Embryonic facial prominence (tissue), 1 donor: ENCODE measurements at regions not wholly inside any gene's neighbourhood (a gene's known extent, or its start where the extent isn't known, plus 50 kb on each side); places are given as distances from the start of the nearest gene placed in this dataset.

Experiments
- DNase-seq: peaks from one replicate; pipeline ENCODE4 v3.0.0-alpha.2; 2016; ENCODE audit errors: extremely low spot score

DNA sequence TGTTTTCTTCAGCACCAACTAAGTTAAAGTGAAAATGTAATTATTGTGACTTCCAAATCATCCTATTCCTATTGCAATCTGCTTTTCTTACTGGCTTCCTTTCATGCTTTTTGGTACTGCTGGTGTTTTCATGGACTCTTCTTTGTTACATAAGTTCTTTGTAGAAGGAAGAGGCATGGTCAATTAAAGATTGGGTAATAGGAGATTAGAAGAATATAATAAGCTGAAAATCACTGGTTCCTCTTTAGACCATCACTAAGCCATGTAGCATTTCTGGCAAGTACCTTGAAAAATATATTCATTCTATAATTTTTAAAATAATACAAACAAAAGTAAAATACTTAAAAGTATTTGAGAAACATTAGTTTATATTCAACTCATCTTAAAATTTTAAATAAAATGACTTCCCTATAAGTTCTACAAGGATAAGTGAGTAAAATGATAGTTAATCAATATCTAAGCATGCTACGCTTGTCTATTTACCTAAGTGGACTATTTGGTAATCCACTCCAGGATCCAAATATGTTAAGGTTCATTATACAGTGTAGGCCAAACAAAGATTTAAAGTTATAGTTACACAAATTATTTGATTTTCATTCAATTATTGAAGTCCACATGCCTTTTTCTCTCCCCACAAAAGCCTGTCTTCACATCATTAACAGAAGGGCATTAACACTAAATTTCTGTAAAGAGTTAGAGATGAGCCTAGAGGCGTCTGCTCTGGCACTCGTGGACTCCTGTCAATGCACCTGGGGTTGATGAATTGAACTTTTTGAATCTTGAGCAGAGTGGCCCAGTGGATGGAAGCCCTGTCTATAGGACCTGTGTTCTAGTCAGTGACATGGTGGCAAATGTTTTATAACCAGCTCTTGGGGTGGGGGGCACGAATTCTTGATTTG is 408.1 kb downstream of the INHBA start:
- no peak for DNase-seq

DNA sequence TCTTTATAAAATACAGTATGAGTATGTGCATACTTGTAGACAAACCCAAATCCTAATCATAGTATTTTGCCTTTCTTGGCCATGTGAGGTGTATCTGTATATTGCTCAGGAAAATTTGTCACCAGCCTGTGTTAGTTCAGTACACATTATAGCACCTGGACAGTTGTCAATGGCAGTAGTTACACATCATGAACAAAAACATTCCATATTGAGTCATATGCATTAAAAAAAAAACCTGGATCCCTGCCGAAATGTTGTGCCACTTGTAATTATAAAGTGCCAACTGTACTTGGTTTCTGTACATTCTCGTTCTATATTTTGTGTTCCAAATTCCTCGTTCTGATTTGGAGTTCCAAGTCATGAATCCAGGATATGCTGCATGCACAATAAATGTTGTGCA is 410.4 kb downstream of the INHBA start:
- no peak for DNase-seq

DNA sequence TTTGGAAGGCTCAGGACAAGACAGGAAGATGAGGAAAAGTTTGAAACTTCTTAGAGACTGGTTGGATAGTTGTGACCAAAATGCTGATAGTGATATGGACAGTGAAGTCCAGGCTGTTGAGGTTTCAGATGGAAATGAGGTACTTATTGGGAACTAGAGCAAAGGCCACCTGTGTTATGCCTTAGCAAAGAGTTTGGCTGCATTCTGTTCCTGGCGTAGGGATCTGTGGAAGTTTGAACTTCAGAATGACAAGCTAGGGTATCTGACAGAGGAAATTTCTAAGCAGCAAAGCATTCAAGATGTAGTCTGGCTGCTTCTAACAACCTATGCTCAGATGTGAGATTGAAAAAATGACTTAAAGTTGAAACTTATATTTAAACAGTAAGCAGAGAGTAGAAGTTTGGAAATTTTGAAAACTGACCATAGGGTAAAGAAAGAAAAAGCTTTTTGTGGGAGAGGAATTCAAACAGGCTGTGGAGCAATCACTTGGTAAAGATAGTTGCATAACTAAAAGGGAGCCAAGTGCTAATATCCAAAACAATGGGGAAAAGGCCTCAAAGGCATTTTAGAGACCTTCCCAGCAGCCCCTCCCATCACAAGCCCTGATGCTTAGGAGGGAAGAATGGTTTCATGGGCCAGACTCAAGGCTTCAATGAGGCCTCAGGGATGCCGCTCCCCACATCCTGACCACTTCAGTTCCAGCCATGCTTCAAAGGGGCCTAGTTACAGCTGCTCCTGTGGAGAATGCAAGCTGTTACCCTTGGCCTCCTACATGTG is 415.1 kb downstream of the INHBA start:
- no peak for DNase-seq

DNA sequence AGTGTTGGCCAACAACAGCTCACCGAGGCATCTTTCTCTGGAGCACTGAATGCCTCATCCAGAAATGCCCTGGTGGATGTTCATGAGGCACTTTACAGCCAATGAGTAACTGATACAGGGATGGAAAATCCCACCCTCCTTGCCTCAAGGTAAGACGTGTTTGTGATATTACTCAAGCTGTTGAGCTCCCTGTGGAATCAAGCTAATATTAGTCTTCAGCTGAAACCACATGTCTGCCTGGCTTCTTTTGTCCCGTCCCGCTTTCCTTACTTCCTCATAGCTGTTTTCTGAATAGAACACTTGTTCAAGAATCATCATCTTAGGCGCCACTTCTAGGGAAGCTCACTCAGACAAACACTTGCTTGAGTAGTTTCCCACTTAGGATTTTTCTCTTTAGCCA is 422.4 kb downstream of the INHBA start:
- no peak for DNase-seq

DNA sequence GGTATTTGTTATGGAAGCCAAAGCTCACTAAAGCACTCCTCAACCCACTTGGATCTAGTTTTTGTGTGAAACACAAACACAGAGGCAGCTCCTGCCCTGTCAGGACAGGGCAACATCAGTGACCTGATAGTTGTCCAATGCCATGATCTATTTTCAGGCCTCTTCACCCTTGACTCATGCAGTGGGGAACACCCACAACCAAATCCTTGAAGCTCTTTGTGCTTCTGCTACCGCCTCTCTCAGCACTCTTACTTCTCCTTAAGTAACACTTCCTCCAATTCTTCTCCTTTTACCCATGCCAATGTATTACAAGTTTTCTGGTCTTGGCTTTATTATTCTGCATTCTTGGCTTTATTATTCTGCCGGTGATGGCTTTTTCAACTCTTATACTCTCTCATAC is 425.3 kb downstream of the INHBA start:
- DNase-seq = no peak

DNA sequence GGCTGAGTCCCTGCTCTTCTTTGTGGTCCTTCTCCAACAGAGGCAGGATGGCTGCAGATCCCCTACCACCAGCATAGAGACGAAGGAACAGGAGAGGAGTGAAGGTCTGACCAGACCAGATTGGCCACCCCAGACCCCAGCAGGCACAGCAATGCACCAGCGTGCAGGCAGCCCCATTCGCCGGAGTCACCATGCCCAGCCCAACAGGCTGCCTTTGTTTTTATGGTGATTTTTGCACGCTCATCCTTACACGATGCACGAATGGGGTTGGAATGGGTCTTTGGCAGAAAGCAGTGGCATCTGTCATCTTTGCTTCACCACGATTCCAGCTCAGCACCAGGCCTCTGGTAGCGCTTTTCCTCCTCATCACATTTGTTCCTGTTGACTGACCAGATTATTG is 427.6 kb downstream of the INHBA start:
- DNase-seq = no peak

DNA sequence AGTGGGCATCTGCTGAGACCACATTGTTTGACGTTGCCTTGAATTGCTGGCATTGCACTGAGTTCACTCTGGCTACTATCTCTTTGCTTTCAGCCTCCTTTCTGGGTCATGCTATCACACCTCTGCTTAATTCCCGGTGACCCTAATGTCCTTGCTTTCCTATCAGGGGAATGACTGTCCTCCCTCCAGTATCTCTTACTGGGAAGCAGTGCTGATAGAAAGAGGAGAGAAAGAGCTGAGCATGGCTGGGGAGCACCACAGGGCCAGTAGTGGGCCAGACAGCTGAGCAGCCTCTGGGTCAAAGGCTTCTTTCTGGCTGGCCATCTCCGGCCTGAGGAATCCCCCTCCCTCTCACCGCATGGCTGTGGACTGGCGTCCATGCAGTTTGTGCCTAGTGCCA is 428.7 kb downstream of the INHBA start:
- DNase-seq = no peak

DNA sequence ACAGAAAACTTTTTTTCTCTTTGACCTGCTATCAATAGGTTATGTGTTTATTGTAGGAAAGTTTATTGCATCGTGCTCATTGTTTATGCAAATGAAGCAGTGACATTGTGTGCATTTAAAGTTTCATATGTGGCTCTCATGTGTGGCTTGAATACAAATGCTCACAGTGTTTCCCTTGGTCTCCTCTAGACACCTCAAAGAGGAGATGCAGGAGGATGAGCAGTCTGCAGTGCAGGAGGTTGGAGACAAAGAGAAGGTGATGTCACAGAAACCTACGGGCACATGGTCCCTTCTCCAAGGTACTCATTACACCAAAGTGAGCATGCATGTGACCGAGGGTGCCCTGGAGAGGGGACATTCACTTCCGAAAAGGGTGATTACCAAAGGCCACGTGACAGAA is 430.2 kb downstream of the INHBA start:
- no peak for DNase-seq

DNA sequence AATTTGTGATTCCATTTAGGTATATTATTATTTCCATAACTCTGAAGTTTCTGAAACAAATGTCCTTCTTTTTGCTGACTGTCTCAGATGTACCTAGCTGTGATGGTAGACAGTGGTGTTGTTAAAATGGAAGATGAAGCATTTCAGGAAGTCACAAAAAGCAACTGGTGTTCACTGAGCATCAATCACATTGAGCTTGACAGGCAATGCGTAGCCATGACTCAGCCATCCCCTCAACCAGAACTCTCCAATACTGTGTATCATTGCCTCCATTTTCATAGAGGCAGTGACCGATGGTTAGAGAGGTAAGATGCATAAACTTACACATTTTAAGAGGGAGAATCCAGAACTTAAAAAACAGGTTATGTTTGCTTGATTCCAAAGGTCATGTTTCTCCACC is 434.0 kb downstream of the INHBA start:
- no peak for DNase-seq

DNA sequence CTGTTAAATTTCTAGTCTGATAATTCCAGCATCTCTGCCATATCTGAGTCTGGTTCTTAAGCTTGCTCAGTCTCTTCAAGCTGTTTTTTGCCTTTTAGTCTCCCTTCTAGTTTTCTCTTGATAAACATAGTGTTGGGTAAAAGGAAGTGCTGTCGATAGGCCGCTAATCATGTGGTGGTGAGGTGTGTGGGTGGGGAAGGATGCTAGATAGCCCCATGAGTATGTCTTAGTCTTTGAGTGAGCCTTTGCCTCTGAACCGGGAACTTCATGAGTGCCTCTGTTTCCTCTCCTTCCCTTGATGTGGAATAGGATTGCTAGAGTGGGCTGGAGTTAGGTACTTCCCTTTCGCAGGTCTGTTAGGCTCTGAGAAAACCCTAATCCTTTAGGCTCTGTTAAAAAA is 441.8 kb downstream of the INHBA start:
- DNase-seq = no peak

DNA sequence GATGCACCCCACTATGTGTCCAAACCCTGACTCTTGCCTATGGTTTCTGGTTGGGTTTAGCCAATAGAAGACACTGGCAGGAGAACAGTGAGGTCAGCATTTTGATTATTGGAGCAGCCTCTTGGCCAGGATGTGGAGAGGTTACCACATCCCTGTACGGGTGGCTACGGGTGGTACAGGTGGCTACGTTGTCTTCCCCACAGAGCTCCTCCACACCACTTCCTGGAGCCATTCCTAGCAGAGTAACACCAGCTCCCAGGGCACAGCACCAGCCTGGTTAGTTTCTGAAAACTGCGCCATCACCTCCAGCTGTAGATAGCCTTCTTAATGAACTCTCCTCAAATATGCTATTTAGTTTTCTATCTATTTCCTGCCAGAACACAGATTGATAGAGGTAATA is 445.2 kb downstream of the INHBA start:
- DNase-seq = no peak

DNA sequence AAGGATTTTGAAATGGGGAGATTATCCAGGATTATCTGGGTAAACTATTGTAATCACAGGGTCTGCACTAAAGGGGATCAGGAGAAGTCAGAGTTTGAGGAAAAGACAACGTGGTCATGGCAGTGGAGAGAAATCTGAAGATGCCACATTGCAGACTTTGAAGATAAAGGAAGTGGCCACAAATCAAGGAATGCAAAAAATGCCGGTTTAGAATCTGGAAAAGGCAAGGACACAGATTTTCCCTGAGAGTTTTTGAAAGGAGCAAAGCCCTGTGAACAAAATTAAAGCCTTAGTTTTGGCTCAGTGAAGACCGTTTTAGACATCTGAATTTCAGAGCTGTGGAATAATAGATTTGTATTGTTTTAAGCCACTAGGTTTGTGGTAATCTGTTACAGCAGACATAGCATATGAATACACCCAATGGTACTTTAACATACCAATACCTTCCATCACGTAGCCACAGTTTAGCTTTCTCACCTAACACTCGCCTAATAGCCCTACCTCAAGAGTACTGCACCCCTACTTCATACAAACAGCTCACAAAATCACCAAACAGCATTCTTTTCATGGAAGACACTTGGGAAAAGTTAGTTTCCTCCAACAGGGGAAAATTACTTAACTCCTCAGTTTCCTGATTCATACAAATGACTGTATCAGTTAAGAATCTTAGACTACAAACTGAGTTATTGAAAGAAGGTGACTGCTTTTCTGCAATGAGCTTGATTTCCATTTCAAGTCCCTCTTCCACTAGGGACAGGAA is 446.5 kb downstream of the INHBA start:
- no peak for DNase-seq

DNA sequence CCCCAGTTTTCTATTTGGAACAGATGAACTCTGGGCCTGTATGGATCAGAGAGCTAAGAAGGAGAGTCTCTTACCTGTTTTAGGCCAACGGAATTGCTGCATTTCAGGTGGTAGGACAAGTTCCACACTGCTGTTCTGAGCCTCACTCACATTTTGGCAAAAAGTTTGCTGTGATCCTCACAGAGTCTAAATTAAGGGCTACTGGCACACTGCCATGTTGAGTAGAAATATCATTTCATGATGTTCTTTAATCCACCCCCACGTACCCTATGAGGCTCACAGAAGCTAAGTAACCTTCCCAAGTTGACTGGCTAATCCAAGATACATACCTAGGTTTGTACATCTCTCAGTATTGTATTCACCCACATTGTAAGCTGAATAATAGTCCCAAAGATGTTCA is 447.2 kb downstream of the INHBA start:
- DNase-seq = no peak

DNA sequence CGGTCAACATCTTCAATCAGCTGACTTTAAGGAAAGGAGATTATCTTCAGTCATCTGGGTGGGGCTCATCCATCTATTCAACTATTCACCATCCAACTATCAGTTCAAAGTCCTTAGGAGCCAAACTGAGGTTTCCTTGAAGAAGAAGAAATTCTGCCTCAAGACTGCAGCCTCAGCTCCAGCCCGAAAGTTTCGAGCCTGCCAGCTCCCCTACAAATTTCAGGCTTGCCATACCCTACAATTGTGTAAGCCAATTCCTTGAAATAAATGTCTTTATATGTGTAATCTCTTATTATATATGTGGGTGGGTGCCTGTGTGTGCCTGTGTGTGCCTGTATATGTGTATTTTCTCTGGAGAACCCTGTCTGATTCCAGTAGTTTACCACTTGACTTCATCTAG is 447.8 kb downstream of the INHBA start:
- DNase-seq = no peak

DNA sequence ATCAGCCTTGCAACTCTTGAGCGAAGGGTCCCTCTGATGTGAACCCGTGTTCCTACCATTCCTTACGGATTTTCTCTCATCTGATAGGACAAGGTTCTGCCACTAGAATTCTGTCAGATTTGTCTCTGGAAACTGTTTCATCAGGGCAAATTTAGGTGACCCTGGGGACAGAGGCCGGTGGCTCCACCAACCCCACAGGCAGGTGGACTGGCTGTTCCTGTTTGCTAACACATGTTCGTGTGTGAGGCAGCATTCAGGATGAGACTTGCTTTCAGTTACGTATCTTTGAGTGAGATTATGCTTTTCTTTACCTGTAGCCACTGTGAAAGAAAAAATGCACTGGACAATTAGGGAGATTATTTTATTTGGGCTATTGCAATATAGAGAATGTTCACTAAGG is 449.9 kb downstream of the INHBA start:
- DNase-seq = no peak

DNA sequence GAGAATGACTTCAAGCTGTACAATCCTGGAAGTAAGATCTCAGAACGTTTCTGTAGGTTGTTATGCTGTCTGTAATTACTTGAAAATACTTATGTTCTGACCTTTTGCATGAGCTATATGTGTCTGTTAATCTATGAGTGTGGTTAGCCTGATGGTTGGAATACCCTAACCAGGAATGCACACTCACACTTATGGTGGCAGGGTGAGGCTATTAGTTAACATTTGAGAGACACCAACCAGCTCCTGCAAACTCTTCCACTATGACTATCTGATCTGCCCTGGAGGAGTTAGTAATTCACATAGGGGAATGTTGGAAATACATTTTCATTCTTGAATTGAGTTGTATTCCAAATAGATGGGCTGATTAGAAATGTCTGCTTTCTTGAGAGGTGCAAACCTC is 450.3 kb downstream of the INHBA start:
- DNase-seq = no peak

DNA sequence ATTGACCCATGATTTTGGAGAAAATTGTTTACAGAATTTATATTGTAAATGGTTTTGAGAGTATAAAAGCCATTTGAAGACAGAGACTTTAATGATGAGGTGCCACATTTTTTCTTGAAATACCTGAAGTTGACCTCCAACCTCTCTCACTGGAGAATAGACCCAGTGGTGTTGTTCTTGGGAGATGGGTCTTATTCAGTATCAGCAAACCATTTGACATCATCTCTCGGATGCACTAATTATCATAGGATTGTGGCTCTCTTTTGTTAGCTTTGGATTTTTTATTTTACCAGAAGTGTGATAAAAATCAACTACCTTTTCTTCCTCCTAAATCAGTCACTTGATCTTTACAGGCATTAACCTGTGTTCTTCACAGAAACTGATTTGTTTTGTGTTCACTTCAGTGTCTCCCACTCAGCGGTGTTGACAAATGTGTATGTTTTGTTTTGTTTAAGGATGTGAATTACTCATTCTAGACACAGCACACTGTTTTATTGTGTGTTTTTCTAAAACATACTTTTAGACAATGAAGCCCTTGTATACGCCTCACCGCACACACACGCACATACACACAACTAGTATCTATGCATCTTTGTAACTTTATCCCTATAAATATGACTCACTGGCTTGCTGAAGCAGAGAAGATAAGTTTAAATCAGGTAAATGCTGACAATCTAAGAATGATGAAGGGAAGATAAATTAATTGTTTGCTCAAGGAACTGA is 455.6 kb downstream of the INHBA start:
- no peak for DNase-seq

DNA sequence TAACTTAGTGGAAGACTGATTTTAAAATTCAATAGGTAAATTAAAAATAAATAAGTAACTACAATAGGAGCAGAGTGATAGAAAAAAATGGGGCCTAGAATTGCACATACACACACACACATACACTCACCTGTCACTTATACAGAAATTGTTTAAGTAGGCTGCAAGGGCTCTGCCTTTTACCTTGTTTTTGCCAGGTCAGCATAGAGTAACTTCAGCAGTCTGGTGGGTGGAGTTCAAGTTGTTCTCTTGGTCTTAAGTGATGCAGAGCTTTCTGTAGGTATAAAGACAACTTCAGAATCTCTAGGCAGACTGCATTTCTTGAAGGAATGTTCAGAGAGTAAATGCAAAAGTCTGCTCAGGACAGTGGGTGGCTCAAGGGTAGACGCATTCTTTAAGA is 457.0 kb downstream of the INHBA start:
- DNase-seq = no peak

DNA sequence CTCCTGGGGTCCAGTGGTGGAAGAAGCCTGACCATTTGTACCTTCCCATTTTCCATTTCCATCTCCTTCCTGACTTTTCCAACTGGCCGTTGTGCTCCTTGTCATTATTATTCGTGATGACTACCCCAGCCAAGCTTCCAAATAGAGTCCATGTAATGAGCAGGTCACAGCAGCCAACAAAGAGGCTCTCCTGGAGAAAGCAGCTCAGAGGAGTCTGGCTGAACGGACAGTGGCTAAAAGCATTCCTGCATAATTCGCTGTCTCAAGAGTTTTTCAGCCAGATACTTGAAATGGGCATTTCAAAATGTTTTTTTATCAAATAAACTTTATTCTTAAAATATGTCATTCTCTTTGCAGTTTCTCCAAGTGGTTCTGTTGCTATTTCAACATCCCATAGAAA is 458.6 kb downstream of the INHBA start:
- DNase-seq = no peak

DNA sequence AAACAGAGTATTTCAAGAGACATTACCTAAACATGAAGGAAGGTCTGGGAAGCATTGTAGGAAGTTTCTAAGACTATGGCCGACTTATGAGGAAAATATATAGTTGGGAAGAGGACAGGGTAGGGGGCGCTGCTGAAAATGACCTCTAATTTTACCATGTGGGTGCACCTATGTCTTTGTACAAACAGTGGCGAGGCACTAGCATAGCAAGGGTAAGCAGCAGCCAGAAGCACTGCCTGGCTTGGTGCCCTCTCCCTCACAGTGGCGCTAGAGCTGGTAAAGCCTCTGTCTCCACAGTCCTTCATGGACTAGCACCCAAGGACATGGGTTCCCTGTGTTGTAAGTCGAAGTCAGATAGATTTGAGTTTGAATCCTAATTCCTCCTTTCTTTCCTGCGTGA is 461.2 kb downstream of the INHBA start:
- no peak for DNase-seq

DNA sequence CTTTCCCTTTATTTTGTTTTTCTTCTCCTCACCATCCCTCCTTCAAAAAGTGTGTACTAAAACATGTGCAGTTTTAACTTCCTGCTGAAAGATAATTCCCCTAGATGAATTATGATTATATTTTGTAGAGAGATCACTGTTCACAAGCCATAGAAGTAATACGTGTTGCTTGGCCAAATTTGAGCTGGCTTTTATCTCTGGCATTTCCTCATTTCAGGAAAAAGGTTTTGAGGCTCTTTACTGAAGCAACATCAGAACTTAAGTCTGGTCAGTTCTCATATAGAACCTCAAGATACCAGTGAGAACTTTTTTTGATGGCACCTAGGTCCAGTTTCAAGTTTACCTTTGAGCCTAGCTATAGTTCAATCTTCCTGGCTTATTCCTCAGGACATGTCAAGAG is 463.3 kb downstream of the INHBA start:
- no peak for DNase-seq

DNA sequence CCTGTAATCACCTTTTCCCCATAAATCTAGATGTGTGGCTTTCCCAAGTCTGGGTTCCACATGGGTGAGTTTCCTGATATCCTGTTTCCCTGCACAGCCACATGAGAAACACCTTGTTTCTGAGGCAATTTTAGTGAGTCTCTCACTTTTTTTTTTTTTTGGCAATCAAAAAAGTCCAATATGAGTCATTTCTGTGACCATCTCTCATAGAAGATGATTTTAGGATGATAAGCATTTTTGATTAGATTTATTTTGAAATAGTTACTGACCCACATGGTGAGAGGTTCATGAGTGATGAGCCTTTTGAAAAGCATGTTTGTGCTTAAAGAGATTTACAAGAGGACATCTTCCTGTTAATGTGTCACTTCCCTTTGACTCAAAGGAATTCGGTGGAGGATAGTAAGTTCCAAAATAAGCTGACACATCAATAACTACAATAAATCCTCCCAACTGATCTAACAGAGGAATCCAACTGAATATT is 464.0 kb downstream of the INHBA start:
- no peak for DNase-seq
